ENCODE measurements at regions not wholly inside any gene's neighbourhood (a gene's known extent, or its start where the extent isn't known, plus 50 kb on each side); places are given as distances from the start of the nearest gene placed in this dataset.

DNA sequence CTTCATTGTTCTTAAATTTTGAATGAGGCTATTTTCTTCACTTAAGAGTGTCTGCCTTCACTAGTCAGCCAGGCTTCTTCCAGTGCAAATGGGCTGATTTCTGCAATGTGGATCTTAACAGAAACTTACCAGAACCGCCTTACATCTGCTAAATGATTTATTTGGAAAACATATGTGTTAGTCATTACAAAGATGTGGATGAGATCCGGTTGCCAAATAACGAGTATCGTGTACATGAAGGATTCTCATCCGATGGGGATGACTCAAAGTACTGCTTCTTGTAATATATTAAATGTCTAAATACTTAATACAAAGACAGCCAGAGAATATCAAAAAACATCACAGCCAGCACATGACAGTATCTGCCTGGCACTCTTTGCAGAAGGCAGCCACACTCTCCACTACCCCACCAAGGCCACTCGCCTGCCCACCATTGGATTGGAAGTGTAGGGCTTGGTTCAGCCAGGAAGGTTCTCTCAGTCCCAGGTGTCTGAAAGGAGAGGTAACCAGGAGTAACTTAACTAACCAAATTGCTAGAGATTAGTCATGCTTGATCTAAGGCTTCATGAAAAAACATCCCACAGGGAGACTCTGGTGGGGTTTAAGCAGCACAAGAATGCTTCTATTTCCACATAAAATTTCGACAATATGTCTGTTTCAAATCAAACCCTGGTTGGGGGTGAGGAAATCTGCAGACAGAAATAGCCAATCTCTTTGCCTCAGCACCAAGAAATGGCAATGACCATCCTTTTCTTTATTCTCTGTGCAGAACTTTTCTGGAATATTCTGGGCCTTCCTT, 174.8 kb downstream of the GADD45G start:
- ATAC-seq (no peak), DNase-seq (ENCODE audit: low spot score in 2 of 2) (no peak)
- Mint-ChIP-seq H3K36me3 (no peaks in the 10 kb centered on the region), H3K27ac (no peak overlapping the region), H3K9me3 (no peaks in the 10 kb centered on the region)

GRCh38 chr9:89780959-89781358, 176.1 kb downstream of the GADD45G start:
- no peak overlapping the region for H3K27ac Mint-ChIP-seq

GRCh38 chr9:89781838-89782540, 177.2 kb downstream of the GADD45G start:
- Mint-ChIP-seq H3K36me3 (no peaks in the 10 kb centered on the region), H3K27ac (no peak overlapping the region), H3K9me3 (peaks cover 0 to 4% of the 10 kb centered on the region in 2 donors)
- DNase-seq (ENCODE audit: low spot score in 2 of 2): peak in 1 of 2 donors; percentile 9
- ATAC-seq: peak; percentile 64 to 67

More at GRCh38 chr9:89780959-89781358, 176.1 kb downstream of the GADD45G start:
- no peak for DNase-seq (ENCODE audit: low spot score in 2 of 2)
- no peaks in the 10 kb centered on the region for H3K9me3 Mint-ChIP-seq
- H3K36me3 Mint-ChIP-seq: no peaks in the 10 kb centered on the region
- ATAC-seq: no peak

GRCh38 chr9:89786655-89787054, 181.8 kb downstream of the GADD45G start:
- H3K9me3 Mint-ChIP-seq: peaks cover 0 to 4% of the 10 kb centered on the region in 2 donors

GRCh38 chr9:89787595-89787994, 182.8 kb downstream of the GADD45G start:
- Mint-ChIP-seq H3K36me3 (no peaks in the 10 kb centered on the region), H3K27ac (no peak overlapping the region), H3K9me3 (peaks cover 0 to 4% of the 10 kb centered on the region in 2 donors)
- DNase-seq (ENCODE audit: low spot score in 2 of 2) (no peak), ATAC-seq (no peak)

More at GRCh38 chr9:89786655-89787054, 181.8 kb downstream of the GADD45G start:
- no peak for DNase-seq (ENCODE audit: low spot score in 2 of 2)
- no peak for ATAC-seq
- Mint-ChIP-seq H3K36me3 (no peaks in the 10 kb centered on the region), H3K27ac (no peak overlapping the region)

- no peaks in the 10 kb centered on the region for H3K36me3 Mint-ChIP-seq
- H3K9me3 Mint-ChIP-seq: peaks cover 0 to 4% of the 10 kb centered on the region in 2 donors
- H3K27ac Mint-ChIP-seq: no peak overlapping the region
- DNase-seq (ENCODE audit: low spot score in 2 of 2): no peak
- ATAC-seq: no peak
Measured at GRCh38 chr9:89788434-89788833, 183.6 kb downstream of the GADD45G start.

DNA sequence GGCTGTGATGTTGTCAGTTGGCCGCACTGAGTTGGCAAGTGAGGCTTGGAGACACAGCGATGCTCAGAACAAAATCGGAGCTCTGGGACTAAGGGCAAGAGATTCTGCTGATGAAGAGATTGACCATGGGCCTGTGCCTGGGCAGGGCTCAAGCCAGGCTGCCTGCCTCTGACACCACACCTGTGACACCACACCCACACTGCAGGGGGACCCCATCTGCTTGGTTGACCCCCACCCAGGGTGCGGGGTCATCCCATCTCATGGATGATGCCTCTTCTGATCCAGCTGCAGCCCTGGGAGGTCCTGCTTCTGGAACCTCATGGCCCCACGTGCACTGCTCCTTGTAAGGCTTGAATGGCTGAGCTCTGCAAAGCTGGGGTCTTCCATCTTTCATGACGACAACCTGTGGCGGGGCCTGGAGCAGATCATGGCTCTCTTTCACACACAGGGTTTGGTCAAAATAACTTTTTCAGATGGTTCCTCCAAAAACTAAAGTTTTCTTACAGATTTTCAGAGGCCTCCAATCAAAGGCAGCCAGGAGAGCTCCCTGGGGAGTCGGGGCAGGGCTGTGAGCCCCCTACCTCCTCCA, 185.2 kb downstream of the GADD45G start:
- H3K9me3 Mint-ChIP-seq: peaks cover 0 to 4% of the 10 kb centered on the region in 2 donors
- H3K27ac Mint-ChIP-seq: no peak overlapping the region
- ATAC-seq (no peak), DNase-seq (ENCODE audit: low spot score in 2 of 2) (peak in 1 of 2 donors; percentile 31)
- no peaks in the 10 kb centered on the region for H3K36me3 Mint-ChIP-seq

DNA sequence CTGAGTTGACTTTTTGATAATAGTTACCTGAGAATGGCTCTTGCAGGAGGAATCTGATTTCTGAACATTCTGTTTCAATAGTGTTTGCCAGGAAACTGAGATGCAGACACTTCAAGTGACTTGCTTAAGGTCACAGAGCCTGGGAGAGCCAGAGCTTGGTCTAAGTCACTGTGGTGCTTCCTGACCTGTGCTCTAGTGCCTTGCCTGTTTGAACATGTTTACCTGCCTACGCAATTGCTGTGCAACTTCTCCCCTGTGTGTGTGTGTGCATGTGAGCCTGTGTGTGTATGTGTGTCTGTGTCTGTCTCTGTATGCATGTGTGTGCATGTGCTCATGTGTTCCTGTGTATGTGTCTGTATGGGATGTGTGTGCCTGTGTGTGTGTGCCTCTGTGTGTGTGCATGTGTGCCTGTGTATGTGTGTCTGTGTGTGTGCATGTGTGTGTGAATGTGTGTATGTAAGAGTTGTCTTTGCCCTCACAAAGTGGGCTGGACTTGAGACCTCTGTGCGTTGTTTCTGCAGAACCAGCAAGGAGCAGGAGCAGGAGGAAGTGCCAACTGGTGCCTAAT, 185.8 kb downstream of the GADD45G start:
- DNase-seq (ENCODE audit: low spot score in 2 of 2) (no peak), ATAC-seq (no peak)
- H3K9me3 Mint-ChIP-seq: peaks cover 0 to 4% of the 10 kb centered on the region in 2 donors
- no peak overlapping the region for H3K27ac Mint-ChIP-seq
- no peaks in the 10 kb centered on the region for H3K36me3 Mint-ChIP-seq

- DNase-seq (ENCODE audit: low spot score in 2 of 2) (peak in 1 of 2 donors; percentile 46), ATAC-seq (no peak)
- Mint-ChIP-seq H3K36me3 (no peaks in the 10 kb centered on the region), H3K9me3 (no peaks in the 10 kb centered on the region), H3K27ac (no peak overlapping the region)
Measured at GRCh38 chr9:89791754-89792153, 186.9 kb downstream of the GADD45G start.

- DNase-seq (ENCODE audit: low spot score in 2 of 2): peak in 1 of 2 donors; percentile 33
- ATAC-seq: no peak
- H3K9me3 Mint-ChIP-seq: no peaks in the 10 kb centered on the region
- H3K36me3 Mint-ChIP-seq: no peaks in the 10 kb centered on the region
- H3K27ac Mint-ChIP-seq: no peak overlapping the region
Measured at GRCh38 chr9:89792189-89793123, 187.6 kb downstream of the GADD45G start.

- no peak for ATAC-seq
- no peak for DNase-seq (ENCODE audit: low spot score in 2 of 2)
- H3K27ac Mint-ChIP-seq: no peak overlapping the region
- no peaks in the 10 kb centered on the region for H3K9me3 Mint-ChIP-seq
- H3K36me3 Mint-ChIP-seq: no peaks in the 10 kb centered on the region
Measured at GRCh38 chr9:89793124-89793495, 188.3 kb downstream of the GADD45G start.

DNA sequence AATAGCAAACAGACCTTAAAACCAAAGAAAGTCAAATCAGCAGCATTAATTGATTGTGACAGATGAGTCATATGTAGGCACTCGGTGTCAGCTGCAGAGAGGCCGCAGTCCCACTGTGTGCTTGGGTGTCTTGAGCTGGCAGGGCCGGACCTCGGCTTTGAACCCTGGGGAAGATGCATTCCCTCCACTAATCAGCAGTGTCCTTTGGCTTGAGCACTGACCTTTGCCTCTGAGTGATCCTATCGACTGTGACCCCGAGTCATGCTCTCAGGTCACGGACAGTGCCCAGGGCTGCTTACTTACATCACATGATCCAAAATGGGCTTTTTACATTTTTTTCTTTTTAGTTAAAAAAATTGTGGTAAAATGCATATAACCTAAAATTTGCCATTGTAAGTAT, 188.7 kb downstream of the GADD45G start:
- ATAC-seq (no peak), DNase-seq (ENCODE audit: low spot score in 2 of 2) (no peak)
- Mint-ChIP-seq H3K27ac (no peak overlapping the region), H3K9me3 (no peaks in the 10 kb centered on the region), H3K36me3 (no peaks in the 10 kb centered on the region)

DNA sequence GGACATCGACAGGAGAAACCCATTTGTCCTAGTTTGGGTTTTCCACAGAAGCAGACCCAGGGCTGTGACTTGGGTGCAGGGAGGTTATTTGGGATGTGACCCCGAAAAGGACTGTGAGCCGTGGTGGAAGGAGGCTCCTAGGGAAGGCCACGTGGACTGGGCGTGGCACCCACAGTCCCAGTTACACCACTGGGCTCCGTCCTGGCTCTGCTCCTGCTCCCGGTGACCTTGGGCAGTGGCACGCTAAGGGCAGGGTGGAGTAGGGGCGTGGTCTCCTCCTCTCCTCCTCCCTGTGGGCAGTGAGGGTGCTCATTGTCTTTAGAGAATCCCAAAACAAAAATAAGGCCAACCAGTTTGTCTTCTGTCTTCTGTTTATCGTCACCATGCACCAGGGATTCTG, 190.1 kb downstream of the GADD45G start:
- H3K9me3 Mint-ChIP-seq: no peaks in the 10 kb centered on the region
- H3K36me3 Mint-ChIP-seq: no peaks in the 10 kb centered on the region
- H3K27ac Mint-ChIP-seq: no peak overlapping the region
- DNase-seq (ENCODE audit: low spot score in 2 of 2) (no peak), ATAC-seq (no peak)

DNA sequence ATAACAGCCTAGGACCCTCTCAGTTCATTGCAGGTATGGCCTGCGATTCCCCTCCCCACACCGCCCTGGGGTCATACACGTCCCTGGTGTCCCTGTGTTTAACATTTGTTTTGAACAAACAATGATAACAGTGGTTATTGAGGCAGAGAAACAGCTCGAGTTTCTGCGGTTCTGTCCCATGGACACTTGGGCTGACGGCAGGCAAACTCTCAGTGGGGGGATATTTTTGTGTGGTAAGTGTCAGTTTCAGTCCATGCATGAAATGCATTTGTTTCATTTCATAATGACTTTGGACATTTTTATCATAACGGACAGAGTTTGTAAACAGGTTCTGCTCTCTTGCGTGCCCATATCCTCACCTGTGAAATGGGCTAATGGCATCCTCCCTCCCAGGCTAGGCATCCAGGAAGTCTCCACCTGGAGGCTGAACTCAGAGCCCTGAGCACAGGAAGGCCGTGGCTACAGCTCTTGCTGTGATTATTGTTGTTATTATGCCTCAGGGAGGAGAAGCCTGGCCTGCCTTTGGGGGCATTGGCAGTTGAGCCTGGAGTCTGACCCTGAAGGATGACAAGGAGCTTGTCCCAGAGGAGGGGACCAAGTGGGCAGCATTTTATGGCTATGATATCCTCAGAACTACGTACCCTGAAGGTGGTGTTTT, 190.9 kb downstream of the GADD45G start:
- no peaks in the 10 kb centered on the region for H3K36me3 Mint-ChIP-seq
- no peak overlapping the region for H3K27ac Mint-ChIP-seq
- ATAC-seq (no peak), DNase-seq (ENCODE audit: low spot score in 2 of 2) (no peak)
- no peaks in the 10 kb centered on the region for H3K9me3 Mint-ChIP-seq

- ATAC-seq (no peak), DNase-seq (ENCODE audit: low spot score in 2 of 2) (no peak)
- Mint-ChIP-seq H3K36me3 (no peaks in the 10 kb centered on the region), H3K9me3 (no peaks in the 10 kb centered on the region), H3K27ac (no peak overlapping the region)
Measured at GRCh38 chr9:89796606-89797005, 191.8 kb downstream of the GADD45G start.

DNA sequence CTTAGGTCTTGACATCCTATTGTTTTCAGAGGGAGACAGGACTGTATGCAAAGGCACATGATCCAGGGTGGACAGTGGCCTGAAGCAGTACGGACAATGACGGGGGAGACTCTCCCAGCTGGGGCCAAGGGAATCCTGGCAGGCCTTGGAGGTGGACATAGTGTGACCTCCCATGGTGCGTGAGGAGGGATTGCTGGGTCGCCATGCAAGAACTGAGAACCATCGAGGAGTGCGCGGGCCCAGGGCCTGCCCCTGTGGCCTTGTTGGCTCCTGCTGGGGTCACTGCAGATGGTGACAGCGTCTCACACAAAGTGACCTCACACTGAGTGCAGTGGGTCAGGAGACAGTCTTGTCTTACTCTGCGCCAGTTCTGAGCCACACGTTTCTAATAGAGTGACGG, 192.4 kb downstream of the GADD45G start:
- no peaks in the 10 kb centered on the region for H3K9me3 Mint-ChIP-seq
- H3K36me3 Mint-ChIP-seq: no peaks in the 10 kb centered on the region
- no peak overlapping the region for H3K27ac Mint-ChIP-seq
- no peak for DNase-seq (ENCODE audit: low spot score in 2 of 2)
- no peak for ATAC-seq

Data from activated naive CD4-positive, alpha-beta T cell treated with anti-CD3 and anti-CD28 coated beads, Interleukin-2, amount 50 U/mL, for 72 hours (primary cell).